Right lobe of liver (tissue), 6 donors: ENCODE measurements at regions not wholly inside any gene's neighbourhood (a gene's known extent, or its start where the extent isn't known, plus 50 kb on each side); places are given as distances from the start of the nearest gene placed in this dataset.
"Not testable (repeated sequence)": the region's sequence is repeated elsewhere in the genome, so short reads cannot be mapped to it uniquely, and the experiment has no call there.

ENCODE experiments used
- ATAC-seq, 4 donors: fragments of 200-7000 bp; cut with Tn5 transposase; one replicate each; pipeline ENCODE4 v1.9.1; 2020; ENCODE audit warnings: mild to moderate bottlenecking in 4 of 4, moderate library complexity in 4 of 4
- DNase-seq, 3 donors: peaks; one replicate each; pipeline ENCODE4 v3.0.0-alpha.2; 2020
- H3K27ac ChIP-seq, 3 donors: fragments of 200-600 bp; one replicate each; pipeline ENCODE4 v1.8.0; 2022
- H3K27me3 ChIP-seq, 2 donors: fragments of 200-600 bp; one replicate each; pipeline ENCODE4 v1.8.0; 2022
- H3K36me3 ChIP-seq, 4 donors: fragments of 200-600 bp; sonication (generic) in 1 of 4; one replicate each; pipeline versions ENCODE4 v1.5.1 to v1.8.0; 2017 to 2022; ENCODE audit warnings: control low read depth in 1 of 4
- H3K4me1 ChIP-seq, 4 donors: fragments of 200-600 bp; sonication (generic) in 1 of 4; one replicate each; pipeline versions ENCODE4 v1.5.1 to v1.8.0; 2017 to 2022; ENCODE audit warnings: control low read depth in 1 of 4
- H3K4me3 ChIP-seq, 3 donors: fragments of 200-600 bp; one replicate each; pipeline ENCODE4 v1.8.0; 2022
- H3K9me3 ChIP-seq, 4 donors: fragments of 200-600 bp; sonication (generic) in 1 of 4; one replicate each; pipeline versions ENCODE4 v1.5.1 to v1.8.0; 2017 to 2022; ENCODE audit warnings: control low read depth in 1 of 4
- POLR2A ChIP-seq: fragments of 450-650 bp; IDR thresholded peaks from one replicate; pipeline ENCODE4 v1.6.1; 2017; ENCODE audit warnings: antibody characterized with exemption, mild to moderate bottlenecking
- WGBS: methylation state at CpG from one replicate; pipeline ENCODE4 v1.1.6; 2018; ENCODE audit warnings: low coverage, low lambda C conversion rate; ENCODE audit not compliant: insufficient coverage; ENCODE audit errors: missing lambda C conversion rate; 5-methylcytosine and 5-hydroxymethylcytosine counted together
- intact Hi-C, 2 donors: fragments of 100-400 bp; cut with DNase I; formaldehyde crosslinking; loops; one replicate each; pipeline versions ENCODE4 v1.11.2 to v1.14.1; 2022
- donor health status: DM: no; HTN: yes; CAD: no.
- donor health status: DM: no; HTN: no; CAD: no.
- donor health status: DM: no; HTN: no; CAD: no.
- donor health status: DM: no; HTN: yes; CAD: no.
- donor health status: DM: no; HTN: yes; CAD: no.

DNA sequence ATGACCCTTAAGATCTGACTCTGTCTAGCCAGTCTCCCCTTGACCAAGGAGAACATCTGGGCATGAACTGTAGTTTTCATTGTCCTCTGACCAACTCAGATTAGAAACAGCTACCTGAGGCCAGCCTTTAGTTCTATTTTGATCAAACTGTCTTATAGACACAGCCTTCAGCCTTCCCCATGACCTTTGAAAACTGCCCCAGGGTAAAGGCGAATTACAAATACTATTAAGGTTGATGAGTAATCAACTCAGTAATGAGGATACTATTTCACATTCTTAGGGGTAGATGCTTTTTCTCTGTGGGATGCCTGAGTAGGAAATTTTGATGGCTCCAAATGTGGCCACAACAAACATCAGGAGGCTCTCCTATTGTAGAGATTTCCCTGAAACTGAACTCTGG lies 125.8 kb upstream of the ERV3-1 start:
- H3K36me3 ChIP-seq, H3K9me3 ChIP-seq, ATAC-seq, DNase-seq, H3K4me1 ChIP-seq, H3K4me3 ChIP-seq, H3K27me3 ChIP-seq, H3K27ac ChIP-seq, intact Hi-C loops: not testable (repeated sequence)
- WGBS: no CpG with 5 or more reads among the region's 1 CpG

GRCh38 chr7:65127364-65127763 lies 120.9 kb upstream of the ERV3-1 start:
- H3K27ac ChIP-seq, H3K4me1 ChIP-seq, intact Hi-C loops, H3K27me3 ChIP-seq, ATAC-seq, H3K36me3 ChIP-seq, H3K4me3 ChIP-seq, H3K9me3 ChIP-seq, DNase-seq: not testable (repeated sequence)
- WGBS: no CpG with 5 or more reads among the region's 5 CpGs

DNA sequence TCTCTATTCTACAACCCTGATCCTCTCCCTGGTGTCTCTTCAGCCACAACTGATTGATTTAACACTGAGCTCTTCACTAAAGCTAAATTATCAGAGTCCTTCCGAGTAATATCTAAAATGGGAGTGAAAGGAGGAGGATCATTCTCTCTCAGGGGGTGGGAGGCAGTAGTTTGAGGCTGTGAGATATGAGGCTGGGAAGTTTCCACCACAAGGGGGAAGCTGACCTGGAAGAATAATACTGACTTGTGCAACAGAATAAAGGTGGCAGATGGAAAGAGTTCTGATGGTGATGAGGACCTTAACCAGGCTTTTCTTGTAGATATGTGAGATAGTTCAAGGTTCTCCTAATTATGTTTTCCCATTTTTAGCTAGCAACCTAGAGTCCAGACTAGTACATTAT lies 118.1 kb upstream of the ERV3-1 start:
- H3K27me3 ChIP-seq, H3K9me3 ChIP-seq, H3K4me3 ChIP-seq, DNase-seq, H3K36me3 ChIP-seq, intact Hi-C loops, H3K27ac ChIP-seq, H3K4me1 ChIP-seq: not testable (repeated sequence)
- no CpG with 5 or more reads among the region's 1 CpG for WGBS
- ATAC-seq: peak in 1 of 4 donors; percentile 21

DNA sequence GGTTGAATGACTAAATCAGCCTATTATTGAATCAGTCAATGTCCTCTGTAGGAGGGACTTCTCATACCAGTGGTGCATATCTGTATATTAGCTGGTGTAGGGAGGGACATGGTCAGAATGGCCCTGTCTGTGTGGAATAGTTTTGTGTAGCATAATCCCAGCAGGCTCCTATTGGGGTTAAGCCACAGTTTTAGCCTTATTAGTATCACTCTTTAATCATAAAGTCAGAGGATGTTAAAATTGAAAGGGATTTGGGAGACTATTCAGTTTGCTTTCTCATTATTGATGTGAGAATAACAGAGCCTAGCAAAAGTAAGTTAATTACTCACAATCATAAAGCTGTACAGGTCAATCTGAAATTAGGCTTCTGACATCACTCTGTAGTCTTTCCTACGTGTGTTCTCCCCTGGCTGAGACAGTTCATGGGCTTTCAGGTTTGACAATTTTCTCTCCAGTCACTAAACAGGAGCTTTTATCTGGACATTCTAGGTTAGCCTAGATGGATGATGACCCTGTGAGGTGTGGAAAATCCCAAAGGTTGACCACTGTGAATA lies 99.2 kb upstream of the ERV3-1 start:
- intact Hi-C loops, H3K36me3 ChIP-seq, H3K4me1 ChIP-seq, H3K9me3 ChIP-seq, DNase-seq, H3K4me3 ChIP-seq, H3K27ac ChIP-seq, ATAC-seq, H3K27me3 ChIP-seq: not testable (repeated sequence)
- WGBS: 50% methylated on average over 1 of the region's 1 CpG

DNA sequence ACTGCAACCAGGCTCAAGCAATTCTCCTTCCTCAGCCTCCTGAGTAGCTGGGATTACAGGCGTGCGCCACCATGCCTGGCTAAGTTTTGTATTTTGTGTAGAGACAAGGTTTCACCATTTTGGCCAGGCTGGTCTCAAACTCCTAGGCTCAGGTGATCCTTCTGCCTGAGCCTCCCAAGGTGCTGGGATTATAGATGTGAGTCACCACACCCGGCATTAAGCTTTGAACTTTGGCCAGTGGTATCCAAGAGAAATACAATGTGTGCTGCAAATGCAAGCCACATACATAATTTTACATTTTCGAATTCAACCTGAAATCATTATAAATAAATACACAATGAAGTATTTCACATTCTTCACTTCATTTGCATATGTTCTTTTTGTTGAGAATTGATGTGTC lies 94.0 kb upstream of the ERV3-1 start:
- H3K9me3 ChIP-seq, ATAC-seq, H3K27ac ChIP-seq, intact Hi-C loops, H3K4me1 ChIP-seq, H3K4me3 ChIP-seq, DNase-seq, H3K27me3 ChIP-seq, H3K36me3 ChIP-seq: not testable (repeated sequence)
- WGBS: 100% methylated on average over 3 of the region's 4 CpGs

DNA sequence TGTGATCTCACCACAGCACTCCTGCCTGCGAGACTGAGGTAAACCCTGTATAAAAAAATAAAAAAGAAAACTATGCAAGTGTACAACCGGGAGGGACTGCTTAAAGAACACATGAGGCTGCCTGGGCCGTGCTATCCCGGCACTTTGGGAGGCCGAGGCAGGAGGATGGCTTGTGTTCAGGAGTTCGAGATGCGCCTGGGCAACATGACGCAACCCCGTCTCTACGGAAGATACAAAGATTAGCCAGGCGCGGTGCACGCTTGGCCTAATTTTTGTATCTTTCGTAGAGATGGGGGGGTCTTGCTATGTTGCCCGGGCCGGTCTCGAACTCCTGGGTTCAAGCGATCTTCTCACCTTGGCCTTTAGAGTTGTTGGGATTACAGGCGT lies 75.2 kb upstream of the ERV3-1 start:
- H3K36me3 ChIP-seq, DNase-seq, H3K9me3 ChIP-seq, H3K4me1 ChIP-seq, ATAC-seq, H3K27me3 ChIP-seq, intact Hi-C loops: not testable (repeated sequence)
- 94% methylated on average over 3 of the region's 19 CpGs for WGBS
- Histone ChIP-seq H3K4me3 (peak overlapping the region; percentile 70 to 85 (median 72)), H3K27ac (peak overlapping the region; percentile 60 to 89 (median 79))

- H3K9me3 ChIP-seq, H3K36me3 ChIP-seq, intact Hi-C loops, H3K4me1 ChIP-seq, H3K27me3 ChIP-seq: not testable (repeated sequence)
- H3K27ac ChIP-seq: peak overlapping the region; percentile 60 to 89 (median 79)
- peak overlapping the region; percentile 70 to 85 (median 72) for H3K4me3 ChIP-seq
- 13% methylated on average over 13 of the region's 53 CpGs for WGBS
- peak; percentile 95 to 97 (median 96) for DNase-seq
- TF ChIP-seq POLR2A: peak; percentile 31
- ATAC-seq: peak; percentile 97 to 98 (median 98)
These were observed 74.5 kb upstream of the ERV3-1 start for GRCh38 chr7:65080799-65081668.

GRCh38 chr7:65074959-65075358 lies 68.5 kb upstream of the ERV3-1 start:
- H3K4me1 ChIP-seq, H3K27ac ChIP-seq, intact Hi-C loops, H3K27me3 ChIP-seq, H3K4me3 ChIP-seq, H3K9me3 ChIP-seq, H3K36me3 ChIP-seq, DNase-seq: not testable (repeated sequence)
- 80% methylated on average over 5 of the region's 33 CpGs for WGBS
- ATAC-seq: peak in 1 of 4 donors; percentile 21

GRCh38 chr7:65073160-65073559 lies 66.7 kb upstream of the ERV3-1 start:
- 33% methylated on average over 3 of the region's 3 CpGs for WGBS
- H3K4me3 ChIP-seq, H3K36me3 ChIP-seq, H3K9me3 ChIP-seq, H3K27ac ChIP-seq, H3K27me3 ChIP-seq, H3K4me1 ChIP-seq, DNase-seq, intact Hi-C loops: not testable (repeated sequence)
- ATAC-seq: peak in 3 of 4 donors; percentile 14 to 78 (median 55)

- ATAC-seq: peak; percentile 91 to 95 (median 92)
- H3K36me3 ChIP-seq, H3K4me3 ChIP-seq, H3K9me3 ChIP-seq, H3K27me3 ChIP-seq, H3K4me1 ChIP-seq, intact Hi-C loops, DNase-seq: not testable (repeated sequence)
- 9% methylated on average over 4 of the region's 7 CpGs for WGBS
- peak overlapping the region in 1 of 3 donors; percentile 59 for H3K27ac ChIP-seq
These were observed 65.5 kb upstream of the ERV3-1 start for GRCh38 chr7:65071854-65072431.

- DNase-seq, H3K36me3 ChIP-seq, ATAC-seq, intact Hi-C loops, H3K27me3 ChIP-seq, H3K4me3 ChIP-seq, H3K27ac ChIP-seq, H3K9me3 ChIP-seq, H3K4me1 ChIP-seq: not testable (repeated sequence)
- WGBS: 100% methylated on average over 1 of the region's 1 CpG
These were observed 63.0 kb upstream of the ERV3-1 start for GRCh38 chr7:65069476-65069875.
